ENCODE measurements at regions not wholly inside any gene's neighbourhood (a gene's known extent, or its start where the extent isn't known, plus 50 kb on each side); places are given as distances from the start of the nearest gene placed in this dataset.
A peak's percentile ranks its signal among the peaks of the same experiment; 100 is the strongest.

GRCh38 chr4:62144431-62144830 is 944.3 kb downstream of the ADGRL3 start:
- Histone ChIP-seq H4K91ac (ENCODE audit: low read depth, low read length) (no peak overlapping the region), H3K27ac (ENCODE audit: low read depth, low read length) (no peak overlapping the region), H4K12ac (ENCODE audit: low read depth, low read length) (no peak overlapping the region), H3K27me3 (ENCODE audit: insufficient read depth, low read length) (no peaks in the 10 kb centered on the region), H2BK5ac (ENCODE audit: low read depth, low read length, poor library complexity) (no peak overlapping the region), H2AFZ (ENCODE audit: insufficient read depth, low read length, poor library complexity) (no peak overlapping the region), H3K9me3 (ENCODE audit: insufficient read depth, low read depth, low read length) (peaks cover 6% of the 10 kb centered on the region), H2AK5ac (ENCODE audit: low read length) (no peak overlapping the region), H3K9ac (ENCODE audit: low read length) (no peak overlapping the region), H3K4me2 (ENCODE audit: low read length) (no peak overlapping the region), H3K79me1 (ENCODE audit: low read length) (no peaks in the 10 kb centered on the region), H4K8ac (ENCODE audit: low read depth, low read length) (no peak overlapping the region), H3K14ac (ENCODE audit: low read length) (no peak overlapping the region), H3K23ac (ENCODE audit: low read length) (no peak overlapping the region), H2BK12ac (ENCODE audit: low read length) (no peak overlapping the region), H3K36me3 (ENCODE audit: control insufficient read depth in 1 of 2, insufficient read depth in 2 of 2, low read length in 2 of 2) (no peaks in the 10 kb centered on the region), H3K79me2 (ENCODE audit: control insufficient read depth, insufficient read depth, low read length, poor library complexity) (no peaks in the 10 kb centered on the region), H2BK120ac (ENCODE audit: insufficient read depth, low read length, poor library complexity) (no peak overlapping the region), H3K18ac (ENCODE audit: low read length) (no peak overlapping the region), H3K4ac (ENCODE audit: low read depth, low read length) (no peak overlapping the region), H3K4me1 (ENCODE audit: control insufficient read depth in 1 of 2, insufficient read depth in 2 of 2, low read length in 2 of 2) (no peaks in the 10 kb centered on the region), H3K4me3 (ENCODE audit: low read depth, low read length) (no peak overlapping the region)
- no peak for DNase-seq
- WGBS (ENCODE audit: extremely low coverage, insufficient coverage, insufficient read length): no CpG with 5 or more reads among the region's 3 CpGs

- H3K36me3 ChIP-seq (ENCODE audit: control insufficient read depth in 1 of 2, insufficient read depth in 2 of 2, low read length in 2 of 2): no peaks in the 10 kb centered on the region
- no peak overlapping the region for H4K91ac ChIP-seq (ENCODE audit: low read depth, low read length)
- H2BK12ac ChIP-seq (ENCODE audit: low read length): no peak overlapping the region
- H3K79me1 ChIP-seq (ENCODE audit: low read length): peaks cover 2% of the 10 kb centered on the region
- no peak overlapping the region for H2BK5ac ChIP-seq (ENCODE audit: low read depth, low read length, poor library complexity)
- H3K18ac ChIP-seq (ENCODE audit: low read length): no peak overlapping the region
- 100% methylated on average over 1 of the region's 1 CpG for WGBS (ENCODE audit: extremely low coverage, insufficient coverage, insufficient read length)
- H2AFZ ChIP-seq (ENCODE audit: insufficient read depth, low read length, poor library complexity): no peak overlapping the region
- no peak overlapping the region for H3K4ac ChIP-seq (ENCODE audit: low read depth, low read length)
- no peaks in the 10 kb centered on the region for H3K27me3 ChIP-seq (ENCODE audit: insufficient read depth, low read length)
- H3K27ac ChIP-seq (ENCODE audit: low read depth, low read length): no peak overlapping the region
- no peak overlapping the region for H3K4me3 ChIP-seq (ENCODE audit: low read depth, low read length)
- H4K12ac ChIP-seq (ENCODE audit: low read depth, low read length): no peak overlapping the region
- H3K9ac ChIP-seq (ENCODE audit: low read length): no peak overlapping the region
- no peak overlapping the region for H2BK120ac ChIP-seq (ENCODE audit: insufficient read depth, low read length, poor library complexity)
- no peak for DNase-seq
- H3K23ac ChIP-seq (ENCODE audit: low read length): no peak overlapping the region
- H3K4me1 ChIP-seq (ENCODE audit: control insufficient read depth in 1 of 2, insufficient read depth in 2 of 2, low read length in 2 of 2): no peaks in the 10 kb centered on the region
- H3K4me2 ChIP-seq (ENCODE audit: low read length): no peak overlapping the region
- H3K14ac ChIP-seq (ENCODE audit: low read length): no peak overlapping the region
- no peaks in the 10 kb centered on the region for H3K9me3 ChIP-seq (ENCODE audit: insufficient read depth, low read depth, low read length)
- no peak overlapping the region for H4K8ac ChIP-seq (ENCODE audit: low read depth, low read length)
- no peak overlapping the region for H2AK5ac ChIP-seq (ENCODE audit: low read length)
- H3K79me2 ChIP-seq (ENCODE audit: control insufficient read depth, insufficient read depth, low read length, poor library complexity): no peaks in the 10 kb centered on the region
Measured at GRCh38 chr4:62135565-62136156, 935.5 kb downstream of the ADGRL3 start.

- Histone ChIP-seq H3K14ac (ENCODE audit: low read length) (no peak overlapping the region), H3K79me2 (ENCODE audit: control insufficient read depth, insufficient read depth, low read length, poor library complexity) (no peaks in the 10 kb centered on the region), H2BK12ac (ENCODE audit: low read length) (no peak overlapping the region), H2AFZ (ENCODE audit: insufficient read depth, low read length, poor library complexity) (no peak overlapping the region), H4K91ac (ENCODE audit: low read depth, low read length) (no peak overlapping the region), H3K4me1 (ENCODE audit: control insufficient read depth in 1 of 2, insufficient read depth in 2 of 2, low read length in 2 of 2) (no peaks in the 10 kb centered on the region), H3K4me3 (ENCODE audit: low read depth, low read length) (no peak overlapping the region), H2BK5ac (ENCODE audit: low read depth, low read length, poor library complexity) (peak overlapping the region; percentile 21), H3K4ac (ENCODE audit: low read depth, low read length) (no peak overlapping the region), H3K4me2 (ENCODE audit: low read length) (no peak overlapping the region), H3K18ac (ENCODE audit: low read length) (no peak overlapping the region), H3K9me3 (ENCODE audit: insufficient read depth, low read depth, low read length) (no peaks in the 10 kb centered on the region), H3K23ac (ENCODE audit: low read length) (no peak overlapping the region), H4K8ac (ENCODE audit: low read depth, low read length) (no peak overlapping the region), H3K27ac (ENCODE audit: low read depth, low read length) (peak overlapping the region; percentile 30), H3K9ac (ENCODE audit: low read length) (no peak overlapping the region), H2BK120ac (ENCODE audit: insufficient read depth, low read length, poor library complexity) (no peak overlapping the region), H4K12ac (ENCODE audit: low read depth, low read length) (no peak overlapping the region), H2AK5ac (ENCODE audit: low read length) (no peak overlapping the region), H3K36me3 (ENCODE audit: control insufficient read depth in 1 of 2, insufficient read depth in 2 of 2, low read length in 2 of 2) (no peaks in the 10 kb centered on the region), H3K79me1 (ENCODE audit: low read length) (peaks cover 2% of the 10 kb centered on the region), H3K27me3 (ENCODE audit: insufficient read depth, low read length) (no peaks in the 10 kb centered on the region)
- no CpG with 5 or more reads among the region's 6 CpGs for WGBS (ENCODE audit: extremely low coverage, insufficient coverage, insufficient read length)
- no peak for DNase-seq
Measured at GRCh38 chr4:62133977-62134376, 933.9 kb downstream of the ADGRL3 start.

DNA sequence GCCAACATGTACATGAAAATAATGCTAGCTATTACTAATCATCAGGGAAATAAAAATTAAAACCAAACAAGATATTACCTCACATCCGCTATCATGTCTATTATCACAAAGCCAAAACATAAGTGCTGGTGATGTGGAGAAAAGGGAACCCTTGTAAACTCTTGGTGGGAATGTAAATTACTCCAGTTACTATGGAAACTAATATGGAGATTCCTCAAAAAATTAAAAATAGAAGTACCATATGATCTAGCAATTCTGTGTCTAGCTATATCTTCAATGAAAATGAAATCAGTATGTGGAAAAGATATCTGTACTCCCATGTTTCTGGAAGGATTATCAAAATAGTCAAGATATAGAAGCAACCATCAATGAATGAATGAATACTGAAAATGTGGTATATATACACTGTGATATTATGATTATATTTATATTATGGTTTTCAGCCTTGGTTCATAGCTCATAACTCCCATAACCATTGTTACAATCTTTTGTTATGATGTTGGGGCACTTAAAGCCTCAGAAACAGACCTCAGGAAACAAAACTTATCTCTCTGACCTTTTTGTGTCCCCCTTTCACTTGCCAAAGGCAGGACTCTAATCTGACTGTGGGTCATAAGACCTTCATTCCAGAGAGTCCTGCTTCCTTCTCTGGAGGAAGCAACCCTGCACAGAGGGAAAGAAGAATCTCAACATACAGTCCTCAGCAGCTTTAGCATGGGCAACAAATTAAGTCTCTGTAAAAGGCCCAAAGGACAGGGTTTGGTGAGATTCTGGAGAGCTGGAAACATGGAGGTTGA is 933.2 kb downstream of the ADGRL3 start:
- DNase-seq: no peak
- Histone ChIP-seq H4K8ac (ENCODE audit: low read depth, low read length) (no peak overlapping the region), H3K36me3 (ENCODE audit: control insufficient read depth in 1 of 2, insufficient read depth in 2 of 2, low read length in 2 of 2) (no peaks in the 10 kb centered on the region), H3K79me2 (ENCODE audit: control insufficient read depth, insufficient read depth, low read length, poor library complexity) (no peaks in the 10 kb centered on the region), H2BK12ac (ENCODE audit: low read length) (no peak overlapping the region), H3K4me1 (ENCODE audit: control insufficient read depth in 1 of 2, insufficient read depth in 2 of 2, low read length in 2 of 2) (no peaks in the 10 kb centered on the region), H3K14ac (ENCODE audit: low read length) (no peak overlapping the region), H3K4me3 (ENCODE audit: low read depth, low read length) (no peak overlapping the region), H2BK120ac (ENCODE audit: insufficient read depth, low read length, poor library complexity) (no peak overlapping the region), H3K9me3 (ENCODE audit: insufficient read depth, low read depth, low read length) (no peaks in the 10 kb centered on the region), H3K27me3 (ENCODE audit: insufficient read depth, low read length) (no peaks in the 10 kb centered on the region), H3K4me2 (ENCODE audit: low read length) (no peak overlapping the region), H3K9ac (ENCODE audit: low read length) (no peak overlapping the region), H2AK5ac (ENCODE audit: low read length) (no peak overlapping the region), H4K12ac (ENCODE audit: low read depth, low read length) (no peak overlapping the region), H3K4ac (ENCODE audit: low read depth, low read length) (no peak overlapping the region), H4K91ac (ENCODE audit: low read depth, low read length) (no peak overlapping the region), H3K18ac (ENCODE audit: low read length) (no peak overlapping the region), H3K23ac (ENCODE audit: low read length) (no peak overlapping the region), H2AFZ (ENCODE audit: insufficient read depth, low read length, poor library complexity) (no peak overlapping the region), H2BK5ac (ENCODE audit: low read depth, low read length, poor library complexity) (peak overlapping the region; percentile 21), H3K79me1 (ENCODE audit: low read length) (peaks cover 2% of the 10 kb centered on the region), H3K27ac (ENCODE audit: low read depth, low read length) (peak overlapping the region; percentile 24)
- no CpG with 5 or more reads among the region's 1 CpG for WGBS (ENCODE audit: extremely low coverage, insufficient coverage, insufficient read length)

Data from trophoblast cell (in vitro differentiated cells and primary cell).